ENCODE measurements at regions not wholly inside any gene's neighbourhood (a gene's known extent, or its start where the extent isn't known, plus 50 kb on each side); places are given as distances from the start of the nearest gene placed in this dataset.
"Not testable (repeated sequence)": the region's sequence is repeated elsewhere in the genome, so short reads cannot be mapped to it uniquely, and the experiment has no call there.

DNA sequence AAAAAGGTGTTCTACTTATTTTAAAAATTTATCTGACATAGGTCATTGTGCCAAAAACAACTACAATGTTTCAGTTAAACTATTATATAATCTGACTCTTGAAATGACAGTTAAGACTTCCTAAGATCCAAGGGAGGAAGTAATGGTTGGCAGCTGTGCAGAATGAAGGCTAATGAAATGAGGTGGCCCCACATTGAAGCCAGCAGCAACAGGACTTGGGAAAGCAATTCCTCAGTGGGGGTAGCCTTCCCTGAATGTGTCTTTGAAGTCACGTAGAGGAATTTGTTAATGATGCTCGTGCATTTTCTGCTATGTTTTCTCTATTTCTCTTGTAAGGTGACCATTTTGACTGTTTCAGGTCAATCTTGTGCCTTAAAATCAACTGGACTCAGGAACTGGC lies 162.4 kb upstream of the DAAM1 start:
- Mint-ChIP-seq H3K4me1 (peaks cover 4% of the 10 kb centered on the region), H3K27ac (no peak overlapping the region), H3K27me3 (ENCODE audit: low read depth in 3 of 3) (no peaks in the 10 kb centered on the region), H3K36me3 (no peaks in the 10 kb centered on the region), H3K4me3 (no peak overlapping the region), H3K9me3 (no peaks in the 10 kb centered on the region)
- TF ChIP-seq, protein P1, sequence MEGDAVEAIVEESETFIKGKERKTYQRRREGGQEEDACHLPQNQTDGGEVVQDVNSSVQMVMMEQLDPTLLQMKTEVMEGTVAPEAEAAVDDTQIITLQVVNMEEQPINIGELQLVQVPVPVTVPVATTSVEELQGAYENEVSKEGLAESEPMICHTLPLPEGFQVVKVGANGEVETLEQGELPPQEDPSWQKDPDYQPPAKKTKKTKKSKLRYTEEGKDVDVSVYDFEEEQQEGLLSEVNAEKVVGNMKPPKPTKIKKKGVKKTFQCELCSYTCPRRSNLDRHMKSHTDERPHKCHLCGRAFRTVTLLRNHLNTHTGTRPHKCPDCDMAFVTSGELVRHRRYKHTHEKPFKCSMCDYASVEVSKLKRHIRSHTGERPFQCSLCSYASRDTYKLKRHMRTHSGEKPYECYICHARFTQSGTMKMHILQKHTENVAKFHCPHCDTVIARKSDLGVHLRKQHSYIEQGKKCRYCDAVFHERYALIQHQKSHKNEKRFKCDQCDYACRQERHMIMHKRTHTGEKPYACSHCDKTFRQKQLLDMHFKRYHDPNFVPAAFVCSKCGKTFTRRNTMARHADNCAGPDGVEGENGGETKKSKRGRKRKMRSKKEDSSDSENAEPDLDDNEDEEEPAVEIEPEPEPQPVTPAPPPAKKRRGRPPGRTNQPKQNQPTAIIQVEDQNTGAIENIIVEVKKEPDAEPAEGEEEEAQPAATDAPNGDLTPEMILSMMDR (IDR thresholded peaks at IDR 0.05) = no peak
- H3K27ac ChIP-seq (ENCODE audit: low read depth in 1 of 2, low read length in 2 of 2) = no peak overlapping the region
- no peaks in the 10 kb centered on the region for H4K20me1 ChIP-seq (ENCODE audit: insufficient read depth, low read length)
- H3K4me1 ChIP-seq (ENCODE audit: control insufficient read depth in 1 of 2, insufficient read depth in 2 of 2, low read length in 2 of 2) = peaks cover 0 to 4% of the 10 kb centered on the region in 2 donors
- intact Hi-C loops (cut with micrococcal nuclease) = no loop called here
- DNase-seq = no peak
- WGBS (ENCODE audit: insufficient coverage) = 90% methylated on average over 2 of the region's 2 CpGs
- no peaks in the 10 kb centered on the region for H3K36me3 ChIP-seq (replicated peaks in 1 of 2; ENCODE audit: control insufficient read depth in 1 of 2, insufficient read depth in 2 of 2, low read length in 2 of 2)
- no peak overlapping the region for H3K9ac ChIP-seq (ENCODE audit: insufficient read depth, low read length, poor library complexity, severe bottlenecking)
- H3K4me2 ChIP-seq (replicated peaks; ENCODE audit: extremely low read depth, low read length, poor library complexity, severe bottlenecking) = no peak overlapping the region
- H3K4me3 ChIP-seq (replicated peaks in 1 of 3; ENCODE audit: low read depth in 2 of 3, low read length in 3 of 3) = no peak overlapping the region
- H3K9me3 ChIP-seq (replicated peaks in 1 of 2; ENCODE audit: control insufficient read depth in 1 of 2, insufficient read depth in 1 of 2, low read length in 2 of 2) = no peaks in the 10 kb centered on the region
- no peak overlapping the region for H2AFZ ChIP-seq (ENCODE audit: insufficient read depth, low read depth, low read length, poor library complexity, severe bottlenecking)
- H3K27me3 ChIP-seq (ENCODE audit: control insufficient read depth in 2 of 2, insufficient read depth in 2 of 2, low read length in 2 of 2) = no peaks in the 10 kb centered on the region
- H3K79me2 ChIP-seq (ENCODE audit: insufficient read depth, low read length) = no peaks in the 10 kb centered on the region

DNA sequence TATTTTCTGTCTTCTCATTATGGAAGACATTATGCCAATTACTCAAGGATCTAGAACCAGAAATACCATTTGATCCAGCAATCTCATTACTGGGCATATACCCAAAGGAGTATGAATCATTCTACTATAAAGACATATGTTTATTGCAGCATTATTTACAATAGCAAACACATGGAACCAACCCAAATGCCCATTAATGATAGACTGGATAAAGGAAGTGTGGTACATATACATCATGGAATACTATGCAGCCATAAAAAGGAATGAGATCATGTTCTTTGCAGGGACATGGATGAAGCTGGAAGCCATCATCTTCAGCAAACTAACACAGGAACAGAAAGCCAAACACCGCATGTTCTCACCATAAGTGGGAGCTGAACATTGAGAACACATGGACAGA lies 161.8 kb upstream of the DAAM1 start:
- H3K9ac ChIP-seq (ENCODE audit: insufficient read depth, low read length, poor library complexity, severe bottlenecking); H3K9me3 Mint-ChIP-seq; H3K4me3 Mint-ChIP-seq; H4K20me1 ChIP-seq (ENCODE audit: insufficient read depth, low read length); H3K27me3 ChIP-seq (ENCODE audit: control insufficient read depth in 2 of 2, insufficient read depth in 2 of 2, low read length in 2 of 2); H3K4me1 Mint-ChIP-seq; H3K9me3 ChIP-seq (replicated peaks in 1 of 2; ENCODE audit: control insufficient read depth in 1 of 2, insufficient read depth in 1 of 2, low read length in 2 of 2); H3K27ac Mint-ChIP-seq; H3K27ac ChIP-seq (ENCODE audit: low read depth in 1 of 2, low read length in 2 of 2); H3K4me2 ChIP-seq (replicated peaks; ENCODE audit: extremely low read depth, low read length, poor library complexity, severe bottlenecking); H3K36me3 ChIP-seq (replicated peaks in 1 of 2; ENCODE audit: control insufficient read depth in 1 of 2, insufficient read depth in 2 of 2, low read length in 2 of 2); H3K4me1 ChIP-seq (ENCODE audit: control insufficient read depth in 1 of 2, insufficient read depth in 2 of 2, low read length in 2 of 2); H3K79me2 ChIP-seq (ENCODE audit: insufficient read depth, low read length); intact Hi-C loops (cut with micrococcal nuclease); H3K4me3 ChIP-seq (replicated peaks in 1 of 3; ENCODE audit: low read depth in 2 of 3, low read length in 3 of 3); H3K36me3 Mint-ChIP-seq; H2AFZ ChIP-seq (ENCODE audit: insufficient read depth, low read depth, low read length, poor library complexity, severe bottlenecking); DNase-seq; H3K27me3 Mint-ChIP-seq (ENCODE audit: low read depth in 3 of 3): not testable (repeated sequence)
- no CpG with 5 or more reads among the region's 1 CpG for WGBS (ENCODE audit: insufficient coverage)

Data from CD14-positive monocyte (primary cell).